HEK293 (cell line): ENCODE measurements at regions not wholly inside any gene's neighbourhood (a gene's known extent, or its start where the extent isn't known, plus 50 kb on each side); places are given as distances from the start of the nearest gene placed in this dataset.

Experiments used
- CTCF ChIA-PET: fragments of 350-600 bp; formaldehyde crosslinking; extraction: SDS; loops from one replicate; lab custom pipeline; 2021; ENCODE audit warnings: antibody characterized with exemption; lab: Yijun Ruan, JAX
- POLR2A ChIA-PET: fragments of 300-600 bp; formaldehyde crosslinking; extraction: SDS; loops from one replicate; lab custom pipeline; 2020; ENCODE audit warnings: antibody characterized with exemption, inconsistent platforms; lab: Yijun Ruan, JAX
- H3K27ac ChIP-seq: fragments of 200-500 bp; sonication (Bioruptor generic); 2 replicates; pipeline ENCODE4 v1.5.1; 2014; ENCODE audit warnings: low read depth, low read length, control low read depth, inconsistent platforms; ENCODE audit errors: extremely low read depth
- H3K36me3 ChIP-seq, 2 experiments: fragments of 200-500 bp in 1 of 2; sonication (Bioruptor generic) in 1 of 2; 1 replicate in 1 of 2; 2 replicates in 1 of 2; pipeline ENCODE4 v1.5.1; 2014 to 2017; ENCODE audit warnings: inconsistent platforms in 2 of 2, low read length in 2 of 2; ENCODE audit not compliant: control insufficient read depth in 2 of 2, insufficient read depth in 1 of 2
- H3K4me1 ChIP-seq: fragments of 200-500 bp; sonication (Bioruptor generic); 2 replicates; pipeline ENCODE4 v1.5.1; 2014; ENCODE audit warnings: mild to moderate bottlenecking, low read length, inconsistent platforms; ENCODE audit not compliant: control insufficient read depth, insufficient read depth
- H3K4me3 ChIP-seq: 2 replicates; pipeline ENCODE4 v1.5.1; 2011; ENCODE audit warnings: low read depth, mild to moderate bottlenecking, control low read depth, low read length, moderate library complexity
- H3K9me3 ChIP-seq: fragments of 200-500 bp; sonication (Bioruptor generic); 2 replicates; pipeline ENCODE4 v1.5.1; 2014; ENCODE audit warnings: low read depth, low read length, inconsistent platforms; ENCODE audit not compliant: control insufficient read depth, insufficient read depth
- GLIS2 ChIP-seq: fragments of 450-650 bp; formaldehyde crosslinking; IDR thresholded peaks from 2 replicates; pipeline ENCODE4 v1.5.1; 2016; ENCODE audit warnings: missing biosample characterization, missing genetic modification characterization
- HOXA7 ChIP-seq: sonication (generic); formaldehyde crosslinking; IDR thresholded peaks from 2 replicates; pipeline ENCODE4 v1.8.1; 2022; ENCODE audit warnings: missing genetic modification reagents, borderline replicate concordance
- KLF1 ChIP-seq: fragments of 450-650 bp; formaldehyde crosslinking; IDR thresholded peaks from 2 replicates; pipeline ENCODE4 v1.5.1; 2016; ENCODE audit warnings: missing biosample characterization, missing genetic modification characterization
- KLF10 ChIP-seq: fragments of 450-650 bp; IDR thresholded peaks from 2 replicates; pipeline ENCODE4 v1.5.1; 2018; ENCODE audit warnings: missing biosample characterization, mild to moderate bottlenecking, missing genetic modification characterization
- KLF8 ChIP-seq: fragments of 450-650 bp; formaldehyde crosslinking; IDR thresholded peaks from 2 replicates; pipeline ENCODE4 v1.5.1; 2016; ENCODE audit warnings: missing biosample characterization, missing genetic modification characterization
- MYNN ChIP-seq: fragments of 450-650 bp; formaldehyde crosslinking; IDR thresholded peaks from 2 replicates; pipeline ENCODE4 v1.5.1; 2016; ENCODE audit warnings: missing biosample characterization, missing genetic modification characterization, borderline replicate concordance
- MZF1 ChIP-seq: fragments of 450-650 bp; formaldehyde crosslinking; IDR thresholded peaks from 2 replicates; pipeline ENCODE4 v1.5.1; 2017; ENCODE audit warnings: missing biosample characterization, missing genetic modification characterization, borderline replicate concordance
- SALL2 ChIP-seq: fragments of 450-650 bp; formaldehyde crosslinking; IDR thresholded peaks from 2 replicates; pipeline ENCODE4 v1.5.0; 2017; ENCODE audit warnings: missing biosample characterization, mild to moderate bottlenecking, missing genetic modification characterization, borderline replicate concordance
- SP7 ChIP-seq: fragments of 450-650 bp; formaldehyde crosslinking; IDR thresholded peaks from 2 replicates; pipeline ENCODE4 v1.5.1; 2016; ENCODE audit warnings: missing biosample characterization, missing genetic modification characterization
- WT1 ChIP-seq: fragments of 450-650 bp; formaldehyde crosslinking; IDR thresholded peaks from 2 replicates; pipeline ENCODE4 v1.5.1; 2016; ENCODE audit warnings: missing biosample characterization, missing genetic modification characterization
- ZNF133 ChIP-seq: fragments of 450-650 bp; formaldehyde crosslinking; IDR thresholded peaks from 2 replicates; pipeline ENCODE4 v1.5.1; 2016; ENCODE audit warnings: missing biosample characterization, missing genetic modification characterization
- ZNF140 ChIP-seq: fragments of 450-650 bp; formaldehyde crosslinking; IDR thresholded peaks from 2 replicates; pipeline ENCODE4 v1.5.1; 2016; ENCODE audit warnings: missing biosample characterization, missing genetic modification characterization
- ZNF155 ChIP-seq: fragments of 450-650 bp; formaldehyde crosslinking; IDR thresholded peaks from 2 replicates; pipeline ENCODE4 v1.5.1; 2016; ENCODE audit warnings: missing biosample characterization, missing genetic modification characterization
- ZNF48 ChIP-seq: fragments of 450-650 bp; formaldehyde crosslinking; IDR thresholded peaks from 2 replicates; pipeline ENCODE4 v1.5.1; 2016; ENCODE audit warnings: missing biosample characterization, missing genetic modification characterization
- ZNF501 ChIP-seq: fragments of 450-650 bp; formaldehyde crosslinking; IDR thresholded peaks from 2 replicates; pipeline ENCODE4 v1.5.1; 2016; ENCODE audit warnings: missing biosample characterization, missing genetic modification characterization
- ZNF596 ChIP-seq: fragments of 450-650 bp; IDR thresholded peaks from 2 replicates; pipeline ENCODE4 v1.5.0; 2018; ENCODE audit warnings: missing biosample characterization, mild to moderate bottlenecking, missing genetic modification characterization, moderate library complexity
- ZNF621 ChIP-seq: fragments of 450-650 bp; formaldehyde crosslinking; IDR thresholded peaks from 2 replicates; pipeline ENCODE4 v1.5.1; 2017; ENCODE audit warnings: missing biosample characterization, missing genetic modification characterization
- ZNF707 ChIP-seq: fragments of 450-650 bp; formaldehyde crosslinking; IDR thresholded peaks from 2 replicates; pipeline ENCODE4 v1.5.1; 2016; ENCODE audit warnings: missing biosample characterization, missing genetic modification characterization
- ZSCAN16 ChIP-seq: fragments of 450-650 bp; formaldehyde crosslinking; IDR thresholded peaks from 2 replicates; pipeline ENCODE4 v1.5.1; 2016; ENCODE audit warnings: missing biosample characterization, missing genetic modification characterization
- TF ChIP-seq, protein P1 (sequence below): fragments of 450-650 bp; formaldehyde crosslinking; IDR thresholded peaks from 2 replicates; pipeline ENCODE4 v1.5.1; 2016; ENCODE audit warnings: missing biosample characterization, missing genetic modification characterization, borderline replicate concordance
- TF ChIP-seq, protein P2 (sequence below): sonication (generic); formaldehyde crosslinking; IDR thresholded peaks from 2 replicates; pipeline ENCODE4 v1.8.1; 2022; ENCODE audit warnings: mild to moderate bottlenecking, moderate library complexity, missing genetic modification reagents
- TF ChIP-seq, protein P3 (sequence below): fragments of 450-650 bp; formaldehyde crosslinking; IDR thresholded peaks from 2 replicates; pipeline ENCODE4 v1.5.1; 2016; ENCODE audit warnings: missing biosample characterization, missing genetic modification characterization
- TF ChIP-seq, protein P4 (sequence below): fragments of 450-650 bp; formaldehyde crosslinking; IDR thresholded peaks from 2 replicates; pipeline ENCODE4 v1.5.1; 2017; ENCODE audit warnings: missing biosample characterization, missing genetic modification characterization
- TF ChIP-seq, protein P5 (sequence below): fragments of 450-650 bp; formaldehyde crosslinking; IDR thresholded peaks from 2 replicates; pipeline ENCODE4 v1.5.1; 2017; ENCODE audit warnings: missing biosample characterization, missing genetic modification characterization

DNA sequence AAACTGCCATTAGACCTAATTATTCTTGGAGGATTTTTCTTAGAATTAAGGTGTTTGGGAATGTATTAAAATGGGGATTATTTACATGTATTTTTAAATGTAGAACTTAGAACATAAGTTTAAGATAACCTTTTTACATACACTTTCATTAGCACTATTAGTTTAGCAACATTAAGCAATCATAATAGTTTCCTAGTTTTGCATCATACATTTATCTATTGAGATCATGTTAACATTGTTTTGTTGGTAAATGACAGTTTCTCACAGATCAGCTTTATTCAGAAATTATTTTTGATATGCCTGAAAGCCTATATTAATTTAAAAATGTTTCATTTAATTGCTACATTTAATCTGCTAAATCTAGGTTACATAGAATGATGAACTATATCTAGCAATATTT, 189.7 kb upstream of the PPP1R3A start:
- ChIA-PET CTCF (no interaction called here), POLR2A (no interaction called here)
- H3K9me3 ChIP-seq = no peaks in the 10 kb centered on the region
- H3K4me3 ChIP-seq = no peak overlapping the region
- H3K4me1 ChIP-seq = peaks cover 3% of the 10 kb centered on the region
- H3K27ac ChIP-seq = no peak overlapping the region
- no peaks in the 10 kb centered on the region for H3K36me3 ChIP-seq
- TF ChIP-seq, protein P1, sequence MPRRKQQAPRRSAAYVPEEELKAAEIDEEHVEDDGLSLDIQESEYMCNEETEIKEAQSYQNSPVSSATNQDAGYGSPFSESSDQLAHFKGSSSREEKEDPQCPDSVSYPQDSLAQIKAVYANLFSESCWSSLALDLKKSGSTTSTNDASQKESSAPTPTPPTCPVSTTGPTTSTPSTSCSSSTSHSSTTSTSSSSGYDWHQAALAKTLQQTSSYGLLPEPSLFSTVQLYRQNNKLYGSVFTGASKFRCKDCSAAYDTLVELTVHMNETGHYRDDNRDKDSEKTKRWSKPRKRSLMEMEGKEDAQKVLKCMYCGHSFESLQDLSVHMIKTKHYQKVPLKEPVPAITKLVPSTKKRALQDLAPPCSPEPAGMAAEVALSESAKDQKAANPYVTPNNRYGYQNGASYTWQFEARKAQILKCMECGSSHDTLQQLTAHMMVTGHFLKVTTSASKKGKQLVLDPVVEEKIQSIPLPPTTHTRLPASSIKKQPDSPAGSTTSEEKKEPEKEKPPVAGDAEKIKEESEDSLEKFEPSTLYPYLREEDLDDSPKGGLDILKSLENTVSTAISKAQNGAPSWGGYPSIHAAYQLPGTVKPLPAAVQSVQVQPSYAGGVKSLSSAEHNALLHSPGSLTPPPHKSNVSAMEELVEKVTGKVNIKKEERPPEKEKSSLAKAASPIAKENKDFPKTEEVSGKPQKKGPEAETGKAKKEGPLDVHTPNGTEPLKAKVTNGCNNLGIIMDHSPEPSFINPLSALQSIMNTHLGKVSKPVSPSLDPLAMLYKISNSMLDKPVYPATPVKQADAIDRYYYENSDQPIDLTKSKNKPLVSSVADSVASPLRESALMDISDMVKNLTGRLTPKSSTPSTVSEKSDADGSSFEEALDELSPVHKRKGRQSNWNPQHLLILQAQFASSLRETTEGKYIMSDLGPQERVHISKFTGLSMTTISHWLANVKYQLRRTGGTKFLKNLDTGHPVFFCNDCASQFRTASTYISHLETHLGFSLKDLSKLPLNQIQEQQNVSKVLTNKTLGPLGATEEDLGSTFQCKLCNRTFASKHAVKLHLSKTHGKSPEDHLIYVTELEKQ (tag by site-specific recombination) = no peak
- TF ChIP-seq GLIS2 (tag by site-specific recombination) (no peak), MYNN (no peak), ZNF621 (no peak), KLF10 (tag by site-specific recombination) (no peak)
- TF ChIP-seq, protein P2, sequence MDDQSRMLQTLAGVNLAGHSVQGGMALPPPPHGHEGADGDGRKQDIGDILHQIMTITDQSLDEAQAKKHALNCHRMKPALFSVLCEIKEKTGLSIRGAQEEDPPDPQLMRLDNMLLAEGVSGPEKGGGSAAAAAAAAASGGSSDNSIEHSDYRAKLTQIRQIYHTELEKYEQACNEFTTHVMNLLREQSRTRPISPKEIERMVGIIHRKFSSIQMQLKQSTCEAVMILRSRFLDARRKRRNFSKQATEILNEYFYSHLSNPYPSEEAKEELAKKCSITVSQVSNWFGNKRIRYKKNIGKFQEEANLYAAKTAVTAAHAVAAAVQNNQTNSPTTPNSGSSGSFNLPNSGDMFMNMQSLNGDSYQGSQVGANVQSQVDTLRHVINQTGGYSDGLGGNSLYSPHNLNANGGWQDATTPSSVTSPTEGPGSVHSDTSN (CRISPR knock-in tag) = no peak

DNA sequence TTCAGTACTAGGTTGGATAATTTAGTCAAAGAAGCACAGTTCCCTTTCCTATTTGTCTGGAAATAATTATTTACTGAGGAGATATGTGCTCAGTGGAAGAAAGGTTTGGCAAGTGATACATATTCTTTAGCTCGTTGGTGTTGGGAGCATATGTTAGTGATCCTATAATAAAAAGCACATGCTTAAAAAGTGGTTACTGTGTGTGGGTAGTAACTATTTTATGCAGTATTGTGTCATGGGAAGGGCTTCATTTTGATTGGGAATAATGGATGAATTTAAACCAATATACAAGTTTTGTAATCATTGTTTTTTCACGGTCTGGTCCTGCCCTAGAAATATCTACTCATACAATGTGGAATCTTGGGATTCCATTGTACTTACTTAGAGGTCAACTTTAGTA, 188.7 kb upstream of the PPP1R3A start:
- ChIA-PET POLR2A (no interaction called here), CTCF (interaction anchor here (0.7 kb wide), 1 partner anchor 296 kb away, joined by 3 read pairs; no protein-coding TSS in a partner anchor)
- Histone ChIP-seq H3K9me3 (no peaks in the 10 kb centered on the region), H3K4me1 (peaks cover 7% of the 10 kb centered on the region), H3K4me3 (no peak overlapping the region), H3K36me3 (no peaks in the 10 kb centered on the region), H3K27ac (no peak overlapping the region)
- no peak for TF ChIP-seq WT1 (tag by site-specific recombination)
- no peak for TF ChIP-seq MZF1 (tag by site-specific recombination)
- TF ChIP-seq ZNF48 (tag by site-specific recombination) = no peak
- no peak for TF ChIP-seq SP7 (tag by site-specific recombination)
- TF ChIP-seq KLF8 (tag by site-specific recombination) = no peak
- TF ChIP-seq ZNF596 (tag by site-specific recombination) = no peak
- no peak for TF ChIP-seq ZNF133
- no peak for TF ChIP-seq ZNF501 (tag by site-specific recombination)
- no peak for TF ChIP-seq ZNF140 (tag by site-specific recombination)
- no peak for TF ChIP-seq KLF1 (tag by site-specific recombination)

DNA sequence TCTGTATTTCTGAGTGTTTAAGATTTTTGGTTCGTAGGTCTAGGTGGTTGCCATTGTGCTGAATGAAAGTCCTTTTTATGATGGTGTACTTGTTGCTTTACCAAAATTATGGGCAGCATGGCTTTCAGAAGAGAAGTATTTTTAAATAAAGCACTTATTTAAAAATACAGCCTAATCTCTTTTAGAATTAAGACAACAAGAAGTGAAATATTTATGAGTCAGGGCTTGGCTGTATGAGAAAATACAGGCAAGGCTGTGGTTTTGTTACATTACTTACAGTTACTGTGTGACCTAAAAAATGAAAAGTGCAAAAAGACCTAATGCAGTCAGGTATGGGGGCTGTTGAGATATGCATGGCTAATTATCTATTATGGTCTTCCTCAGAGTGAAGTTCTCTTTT, 185.2 kb upstream of the PPP1R3A start:
- Histone ChIP-seq H3K9me3 (no peaks in the 10 kb centered on the region), H3K4me1 (peaks cover 16% of the 10 kb centered on the region), H3K27ac (no peak overlapping the region), H3K4me3 (no peak overlapping the region), H3K36me3 (no peaks in the 10 kb centered on the region)
- ChIA-PET POLR2A (no interaction called here), CTCF (no interaction called here)
- TF ChIP-seq, protein P3, sequence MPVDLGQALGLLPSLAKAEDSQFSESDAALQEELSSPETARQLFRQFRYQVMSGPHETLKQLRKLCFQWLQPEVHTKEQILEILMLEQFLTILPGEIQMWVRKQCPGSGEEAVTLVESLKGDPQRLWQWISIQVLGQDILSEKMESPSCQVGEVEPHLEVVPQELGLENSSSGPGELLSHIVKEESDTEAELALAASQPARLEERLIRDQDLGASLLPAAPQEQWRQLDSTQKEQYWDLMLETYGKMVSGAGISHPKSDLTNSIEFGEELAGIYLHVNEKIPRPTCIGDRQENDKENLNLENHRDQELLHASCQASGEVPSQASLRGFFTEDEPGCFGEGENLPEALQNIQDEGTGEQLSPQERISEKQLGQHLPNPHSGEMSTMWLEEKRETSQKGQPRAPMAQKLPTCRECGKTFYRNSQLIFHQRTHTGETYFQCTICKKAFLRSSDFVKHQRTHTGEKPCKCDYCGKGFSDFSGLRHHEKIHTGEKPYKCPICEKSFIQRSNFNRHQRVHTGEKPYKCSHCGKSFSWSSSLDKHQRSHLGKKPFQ = no peak
- TF ChIP-seq ZNF707 (tag by site-specific recombination) (no peak), HOXA7 (CRISPR knock-in tag) (no peak), ZSCAN16 (no peak), ZNF155 (tag by site-specific recombination) (no peak), SALL2 (tag by site-specific recombination) (no peak)
- TF ChIP-seq, protein P4, sequence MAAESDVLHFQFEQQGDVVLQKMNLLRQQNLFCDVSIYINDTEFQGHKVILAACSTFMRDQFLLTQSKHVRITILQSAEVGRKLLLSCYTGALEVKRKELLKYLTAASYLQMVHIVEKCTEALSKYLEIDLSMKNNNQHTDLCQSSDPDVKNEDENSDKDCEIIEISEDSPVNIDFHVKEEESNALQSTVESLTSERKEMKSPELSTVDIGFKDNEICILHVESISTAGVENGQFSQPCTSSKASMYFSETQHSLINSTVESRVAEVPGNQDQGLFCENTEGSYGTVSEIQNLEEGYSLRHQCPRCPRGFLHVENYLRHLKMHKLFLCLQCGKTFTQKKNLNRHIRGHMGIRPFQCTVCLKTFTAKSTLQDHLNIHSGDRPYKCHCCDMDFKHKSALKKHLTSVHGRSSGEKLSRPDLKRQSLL (tag by site-specific recombination) = no peak
- TF ChIP-seq, protein P5, sequence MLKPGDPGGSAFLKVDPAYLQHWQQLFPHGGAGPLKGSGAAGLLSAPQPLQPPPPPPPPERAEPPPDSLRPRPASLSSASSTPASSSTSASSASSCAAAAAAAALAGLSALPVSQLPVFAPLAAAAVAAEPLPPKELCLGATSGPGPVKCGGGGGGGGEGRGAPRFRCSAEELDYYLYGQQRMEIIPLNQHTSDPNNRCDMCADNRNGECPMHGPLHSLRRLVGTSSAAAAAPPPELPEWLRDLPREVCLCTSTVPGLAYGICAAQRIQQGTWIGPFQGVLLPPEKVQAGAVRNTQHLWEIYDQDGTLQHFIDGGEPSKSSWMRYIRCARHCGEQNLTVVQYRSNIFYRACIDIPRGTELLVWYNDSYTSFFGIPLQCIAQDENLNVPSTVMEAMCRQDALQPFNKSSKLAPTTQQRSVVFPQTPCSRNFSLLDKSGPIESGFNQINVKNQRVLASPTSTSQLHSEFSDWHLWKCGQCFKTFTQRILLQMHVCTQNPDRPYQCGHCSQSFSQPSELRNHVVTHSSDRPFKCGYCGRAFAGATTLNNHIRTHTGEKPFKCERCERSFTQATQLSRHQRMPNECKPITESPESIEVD (tag by site-specific recombination) = peak; percentile 52; the same call in 1 of the 2 replicates
